Endothelial cell of umbilical vein (primary cell): ENCODE measurements at regions not wholly inside any gene's neighbourhood (a gene's known extent, or its start where the extent isn't known, plus 50 kb on each side); places are given as distances from the start of the nearest gene placed in this dataset.

Source experiments
- BruUV-seq: library from RNA; stranded (reverse); fragments of 400-500 nt; replicated peaks from 2 replicates; lab custom pipeline; 2021; lab: Mats Ljungman, UMichigan
- CTCF ChIA-PET: fragments of 300-600, 350-600 bp; sonication (Branson Sonifier 250); formaldehyde crosslinking; loops from one replicate; lab custom pipeline; 2021; ENCODE audit warnings: antibody characterized with exemption, inconsistent platforms; lab: Charles Lee
- POLR2A ChIA-PET: fragments of 300-600, 350-600 bp; sonication (Branson Sonifier 250); formaldehyde crosslinking; loops from one replicate; lab custom pipeline; 2021; ENCODE audit warnings: antibody characterized with exemption, inconsistent platforms; lab: Charles Lee
- DNase-seq: peaks from one replicate; pipeline ENCODE4 v3.0.0-alpha.2; 2011; ENCODE audit warnings: low read depth, low spot score
- FAIRE-seq: peaks from 2 replicates; lab custom pipeline; 2011; peaks lifted over from hg19 to GRCh38; lab: Jason Lieb, UNC
- H2AFZ ChIP-seq: 2 replicates; pipeline ENCODE4 v1.6.0; 2012; ENCODE audit warnings: low read depth, low read length, control low read depth, inconsistent platforms
- H3K27ac ChIP-seq: 2 replicates; pipeline ENCODE4 v1.5.1; 2011; ENCODE audit warnings: low read depth, mild to moderate bottlenecking, control low read depth, low read length, moderate library complexity; ENCODE audit not compliant: insufficient read depth
- H3K27me3 ChIP-seq, 2 experiments: 2 replicates each; pipeline versions ENCODE4 v1.6.0 to v1.6.1; 2011; ENCODE audit warnings: low read length in 2 of 2, mixed read lengths in 1 of 2; ENCODE audit not compliant: control insufficient read depth in 2 of 2, insufficient read depth in 2 of 2
- H3K36me3 ChIP-seq, 2 experiments: 2 replicates in 1 of 2; 3 replicates in 1 of 2; pipeline ENCODE4 v1.5.1; 2011; ENCODE audit warnings: low read length in 2 of 2, mild to moderate bottlenecking in 1 of 2, moderate library complexity in 1 of 2; ENCODE audit not compliant: control insufficient read depth in 2 of 2, insufficient read depth in 2 of 2; ENCODE audit errors: extremely low read depth in 1 of 2
- H3K4me1 ChIP-seq: 3 replicates; pipeline ENCODE4 v1.5.1; 2011; ENCODE audit warnings: mild to moderate bottlenecking, low read length; ENCODE audit not compliant: control insufficient read depth, insufficient read depth; ENCODE audit errors: extremely low read depth
- H3K4me2 ChIP-seq: 2 replicates; pipeline ENCODE4 v1.6.1; 2011; ENCODE audit warnings: low read length, control low read depth, mixed read lengths; ENCODE audit not compliant: insufficient read depth
- H3K4me3 ChIP-seq, 3 experiments: fragments of 200-600 bp in 1 of 3; sonication (generic), shearing (Covaris generic) in 1 of 3; replicated peaks in 1 of 3; 2 replicates each; pipeline ENCODE4 v1.5.1; 2011 to 2016; ENCODE audit warnings: control low read depth in 3 of 3, low read length in 3 of 3, mild to moderate bottlenecking in 2 of 3, inconsistent platforms in 1 of 3, low read depth in 1 of 3, moderate library complexity in 1 of 3; ENCODE audit not compliant: insufficient read depth in 1 of 3
- H3K79me2 ChIP-seq: 2 replicates; pipeline ENCODE4 v1.6.0; 2012; ENCODE audit warnings: low read length, inconsistent platforms; ENCODE audit not compliant: control insufficient read depth, insufficient read depth
- H3K9ac ChIP-seq: replicated peaks from 2 replicates; pipeline ENCODE3; 2011; ENCODE audit warnings: low read length, control low read depth; ENCODE audit not compliant: insufficient read depth; ENCODE audit errors: extremely low read depth
- H3K9me1 ChIP-seq: replicated peaks from 3 replicates; pipeline ENCODE4 v1.6.0; 2011; ENCODE audit warnings: mild to moderate bottlenecking, low read length; ENCODE audit not compliant: control insufficient read depth, insufficient read depth; ENCODE audit errors: extremely low read depth
- H3K9me3 ChIP-seq: replicated peaks from 2 replicates; pipeline ENCODE4 v1.5.1; 2012; ENCODE audit warnings: low read length, inconsistent platforms; ENCODE audit not compliant: control insufficient read depth, insufficient read depth
- H4K20me1 ChIP-seq: replicated peaks from 2 replicates; pipeline ENCODE3; 2011; ENCODE audit warnings: mild to moderate bottlenecking, low read length; ENCODE audit not compliant: control insufficient read depth, insufficient read depth; ENCODE audit errors: extremely low read depth
- CTCF ChIP-seq, 2 donors: IDR thresholded peaks; 1 replicate in 1 of 2; 2 replicates in 1 of 2; pipeline ENCODE4 v1.5.1; 2011; ENCODE audit warnings: low read length in 2 of 2, mild to moderate bottlenecking in 2 of 2, moderate library complexity in 2 of 2, control low read depth in 1 of 2, inconsistent platforms in 1 of 2, low read depth in 1 of 2; ENCODE audit not compliant: insufficient read depth in 1 of 2; ENCODE audit errors: extremely low read depth in 1 of 2
- EZH2 ChIP-seq: IDR thresholded peaks from 2 replicates; pipeline ENCODE4 v1.6.1; 2012; ENCODE audit warnings: borderline replicate concordance, low read depth, mild to moderate bottlenecking, moderate library complexity, low read length, inconsistent platforms; ENCODE audit not compliant: severe bottlenecking
- FOS ChIP-seq: IDR thresholded peaks from 2 replicates; pipeline ENCODE4 v1.6.1; 2011; ENCODE audit warnings: mild to moderate bottlenecking, low read length, moderate library complexity, borderline replicate concordance; ENCODE audit not compliant: insufficient read depth
- GATA2 ChIP-seq: IDR thresholded peaks from 2 replicates; pipeline ENCODE4 v1.7.0; 2011; ENCODE audit warnings: low read depth, mild to moderate bottlenecking, moderate library complexity, mixed read lengths, low read length; ENCODE audit not compliant: insufficient read length, insufficient read depth
- JUN ChIP-seq: IDR thresholded peaks from 2 replicates; pipeline ENCODE4 v1.6.1; 2011; ENCODE audit warnings: borderline replicate concordance, low read depth; ENCODE audit not compliant: insufficient read length, insufficient read depth
- MYC ChIP-seq: IDR thresholded peaks from one replicate; pipeline ENCODE4 v1.6.1; 2011; ENCODE audit warnings: mild to moderate bottlenecking, low read depth, low read length
- POLR2A ChIP-seq: IDR thresholded peaks from 2 replicates; pipeline ENCODE4 v1.6.1; 2012; ENCODE audit warnings: low read depth, mild to moderate bottlenecking, control low read depth, low read length
- POLR2AphosphoS5 ChIP-seq: IDR thresholded peaks from 2 replicates; pipeline ENCODE4 v1.6.1; 2012; ENCODE audit warnings: low read depth, mild to moderate bottlenecking, control low read depth, low read length, moderate library complexity; ENCODE audit not compliant: insufficient read depth
- dilution Hi-C: fragments of 300-500 bp; cut with MboI; formaldehyde crosslinking; loops from one replicate; pipeline ENCODE4 v1.15.0; 2019; ENCODE audit warnings: low sequenced_read_pairs; ENCODE audit not compliant: extremely low pct_ligation_motif_present
- intact Hi-C: fragments of 100-400 bp; cut with micrococcal nuclease; formaldehyde crosslinking; loops from one replicate; pipeline ENCODE4 v1.10.0; 2022
- TF ChIP-seq, protein P1 (sequence below): IDR thresholded peaks from 2 replicates; pipeline ENCODE4 v1.6.1; 2011; ENCODE audit not compliant: insufficient read depth, insufficient read length

- CTCF ChIA-PET: no interaction called here
- TF ChIP-seq JUN (no peak), FOS (no peak), MYC (no peak), EZH2 (no peak)
- TF ChIP-seq, protein P1, sequence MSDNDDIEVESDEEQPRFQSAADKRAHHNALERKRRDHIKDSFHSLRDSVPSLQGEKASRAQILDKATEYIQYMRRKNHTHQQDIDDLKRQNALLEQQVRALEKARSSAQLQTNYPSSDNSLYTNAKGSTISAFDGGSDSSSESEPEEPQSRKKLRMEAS: no peak
These were observed 356.4 kb downstream of the ANKRD7 start for GRCh38 chr7:118580743-118581382.

GRCh38 chr7:118583641-118584040, 359.1 kb downstream of the ANKRD7 start:
- Histone ChIP-seq H3K4me2 (no peak overlapping the region), H4K20me1 (no peaks in the 10 kb centered on the region), H3K9ac (no peak overlapping the region), H3K79me2 (no peaks in the 10 kb centered on the region), H3K4me1 (no peaks in the 10 kb centered on the region), H3K4me3 (no peak overlapping the region), H3K9me3 (no peaks in the 10 kb centered on the region), H3K9me1 (no peaks in the 10 kb centered on the region), H2AFZ (no peak overlapping the region), H3K27ac (no peak overlapping the region), H3K27me3 (no peaks in the 10 kb centered on the region), H3K36me3 (no peaks in the 10 kb centered on the region)
- TF ChIP-seq FOS: no peak
- TF ChIP-seq MYC: no peak
- TF ChIP-seq, protein P1: no peak
- TF ChIP-seq POLR2A: no peak
- no peak for TF ChIP-seq JUN
- TF ChIP-seq GATA2: no peak
- no peak for TF ChIP-seq CTCF (IDR thresholded peaks at IDR 0.05; ENCODE audit: extremely low read depth in 1 of 2, insufficient read depth in 1 of 2, low read depth in 1 of 2, low read length in 2 of 2)
- no peak for TF ChIP-seq POLR2AphosphoS5
- no peak for TF ChIP-seq EZH2
- FAIRE-seq (no peak), DNase-seq (no peak)
- no TSS peak for BruUV-seq
- ChIA-PET CTCF (no interaction called here), POLR2A (no interaction called here)
- dilution Hi-C loops (no loop called here), intact Hi-C loops (no loop called here)

More at GRCh38 chr7:118580743-118581382, 356.4 kb downstream of the ANKRD7 start:
- no peak overlapping the region for H3K4me2 ChIP-seq
- H3K27ac ChIP-seq: no peak overlapping the region
- dilution Hi-C loops: no loop called here
- H3K9ac ChIP-seq: no peak overlapping the region
- no peak overlapping the region for H2AFZ ChIP-seq
- no peaks in the 10 kb centered on the region for H3K9me1 ChIP-seq
- no peaks in the 10 kb centered on the region for H3K27me3 ChIP-seq
- BruUV-seq: no TSS peak
- H3K4me1 ChIP-seq: no peaks in the 10 kb centered on the region
- H3K79me2 ChIP-seq: no peaks in the 10 kb centered on the region
- no peaks in the 10 kb centered on the region for H3K9me3 ChIP-seq
- POLR2A ChIA-PET: no interaction called here
- DNase-seq (no peak), FAIRE-seq (no peak)
- H3K36me3 ChIP-seq: no peaks in the 10 kb centered on the region
- no peak overlapping the region for H3K4me3 ChIP-seq
- H4K20me1 ChIP-seq: no peaks in the 10 kb centered on the region
- intact Hi-C loops: no loop called here
